Liver (tissue), 8 donors: ENCODE measurements at regions not wholly inside any gene's neighbourhood (a gene's known extent, or its start where the extent isn't known, plus 50 kb on each side); places are given as distances from the start of the nearest gene placed in this dataset.

Experiments used
- DNase-seq: peaks from one replicate; pipeline ENCODE4 v3.0.0-alpha.2; 2017; ENCODE audit warnings: low spot score
- H3K27ac ChIP-seq, 2 donors: one replicate each; pipeline ENCODE4 v1.7.0; 2013; ENCODE audit warnings: inconsistent platforms in 2 of 2, low read length in 2 of 2, control low read depth in 1 of 2, low read depth in 1 of 2, mild to moderate bottlenecking in 1 of 2
- H3K27me3 ChIP-seq, 4 donors: one replicate each; pipeline versions ENCODE4 v1.6.1 to v1.7.0; 2013; ENCODE audit warnings: low read length in 3 of 4, inconsistent platforms in 1 of 4, mild to moderate bottlenecking in 1 of 4, moderate library complexity in 1 of 4; ENCODE audit not compliant: control insufficient read depth in 4 of 4, insufficient read depth in 4 of 4
- H3K36me3 ChIP-seq, 4 donors: one replicate each; pipeline versions ENCODE4 v1.6.1 to v1.7.0; 2013; ENCODE audit warnings: low read length in 3 of 4, mild to moderate bottlenecking in 3 of 4, low read depth in 1 of 4, moderate library complexity in 1 of 4; ENCODE audit not compliant: control insufficient read depth in 4 of 4, insufficient read depth in 3 of 4
- H3K4me1 ChIP-seq, 4 donors: one replicate each; pipeline versions ENCODE4 v1.6.1 to v1.7.0; 2013; ENCODE audit warnings: low read length in 3 of 4, mild to moderate bottlenecking in 3 of 4, moderate library complexity in 1 of 4; ENCODE audit not compliant: control insufficient read depth in 4 of 4, insufficient read depth in 4 of 4
- H3K4me3 ChIP-seq, 3 donors: one replicate each; pipeline versions ENCODE4 v1.6.1 to v1.7.0; 2013; ENCODE audit warnings: low read length in 3 of 3, control low read depth in 1 of 3, low read depth in 1 of 3, mild to moderate bottlenecking in 1 of 3
- H3K9ac ChIP-seq, 2 donors: one replicate each; pipeline ENCODE4 v1.7.0; 2013; ENCODE audit warnings: low read length in 2 of 2, mild to moderate bottlenecking in 2 of 2, moderate library complexity in 2 of 2, control low read depth in 1 of 2, low read depth in 1 of 2
- H3K9me3 ChIP-seq, 4 donors: one replicate each; pipeline versions ENCODE4 v1.6.1 to v1.7.0; 2013; ENCODE audit warnings: low read length in 3 of 4; ENCODE audit not compliant: control insufficient read depth in 4 of 4
- FOXA1 ChIP-seq: IDR thresholded peaks from 2 replicates; pipeline ENCODE4 v1.6.1; 2016; ENCODE audit warnings: antibody characterized with exemption
- FOXA2 ChIP-seq: IDR thresholded peaks from 2 replicates; pipeline ENCODE4 v1.6.1; 2016; ENCODE audit warnings: antibody characterized with exemption
- GABPA ChIP-seq, 2 donors: IDR thresholded peaks in 1 of 2; conservative IDR thresholded peaks in 1 of 2; 2 replicates each; pipeline ENCODE4 v1.6.1; 2016; ENCODE audit warnings: antibody characterized with exemption in 2 of 2, mild to moderate bottlenecking in 1 of 2, moderate library complexity in 1 of 2
- HNF4A ChIP-seq, 2 donors: conservative IDR thresholded peaks; 2 replicates each; pipeline ENCODE4 v1.6.1; 2016; ENCODE audit warnings: antibody characterized with exemption in 2 of 2, mild to moderate bottlenecking in 2 of 2
- HNF4G ChIP-seq: IDR thresholded peaks from 2 replicates; pipeline ENCODE4 v1.6.1; 2016; ENCODE audit warnings: antibody characterized with exemption
- NR2F2 ChIP-seq: IDR thresholded peaks from 2 replicates; pipeline ENCODE4 v1.6.1; 2016; ENCODE audit warnings: antibody characterized with exemption
- RAD21 ChIP-seq, 2 donors: IDR thresholded peaks; 2 replicates each; pipeline ENCODE4 v1.6.1; 2016; ENCODE audit warnings: antibody characterized with exemption in 2 of 2, mild to moderate bottlenecking in 2 of 2
- RXRA ChIP-seq, 2 donors: IDR thresholded peaks; 2 replicates each; pipeline ENCODE4 v1.6.1; 2017 to 2018; ENCODE audit warnings: antibody characterized with exemption in 2 of 2, mild to moderate bottlenecking in 1 of 2
- SP1 ChIP-seq: IDR thresholded peaks from 2 replicates; pipeline ENCODE4 v1.6.1; 2018; ENCODE audit warnings: antibody characterized with exemption, mild to moderate bottlenecking
- TAF1 ChIP-seq: conservative IDR thresholded peaks from 2 replicates; pipeline ENCODE4 v1.6.1; 2016; ENCODE audit warnings: antibody characterized with exemption, mild to moderate bottlenecking
- WGBS: extraction: QIAGEN DNeasy Blood & Tissue Kit; methylation state at CpG from one replicate; pipeline ENCODE4 v1.1.7; 2013; 5-methylcytosine and 5-hydroxymethylcytosine counted together
- TF ChIP-seq, protein P1 (sequence below): fragments of 150-350 bp; IDR thresholded peaks from 2 replicates; pipeline ENCODE4 v1.5.1; 2017; ENCODE audit warnings: improper control_type of control experiment, low read depth, low read length; ENCODE audit not compliant: missing input control
- TF ChIP-seq, protein P2 (sequence below): IDR thresholded peaks from 2 replicates; pipeline ENCODE4 v1.6.1; 2016; ENCODE audit warnings: antibody characterized with exemption
- donor health status: healthy.
- donor health status: healthy.
- donor health status: healthy.
- donor health status: healthy.
- donor health status: healthy.

DNA sequence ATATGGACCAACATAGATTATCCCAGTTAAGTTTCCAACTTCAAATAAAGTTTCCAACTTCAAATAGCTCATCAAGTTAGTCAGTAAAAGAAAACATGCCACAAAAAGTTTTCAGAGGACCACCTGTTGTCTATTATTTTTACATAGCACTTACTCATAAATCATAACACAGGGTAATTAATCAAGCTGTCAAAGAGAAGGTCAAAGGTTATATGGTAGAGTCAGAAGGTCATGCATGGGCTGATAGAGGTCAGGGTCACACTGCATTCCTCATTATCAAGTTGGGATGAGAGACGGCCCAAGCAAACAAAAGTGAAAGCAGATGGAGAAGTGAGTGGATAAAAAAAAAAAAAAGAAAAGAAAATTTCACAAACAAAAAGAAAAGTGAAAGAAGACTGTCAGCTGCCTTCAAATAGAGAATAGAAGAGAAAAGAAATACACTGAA, 145.5 kb upstream of the POU5F2 start:
- Histone ChIP-seq H3K27me3 (no peaks in the 10 kb centered on the region), H3K9ac (no peak overlapping the region), H3K27ac (no peak overlapping the region), H3K4me3 (no peak overlapping the region), H3K9me3 (no peaks in the 10 kb centered on the region), H3K4me1 (peaks cover 2 to 18% (median 7%) of the 10 kb centered on the region in 4 donors), H3K36me3 (no peaks in the 10 kb centered on the region)
- DNase-seq = no peak
- 4% methylated on average over 1 of the region's 1 CpG for WGBS
- peak; percentile 99 for TF ChIP-seq NR2F2
- TF ChIP-seq SP1 = no peak
- TF ChIP-seq HNF4A (conservative IDR thresholded peaks at IDR 0.05) = peak in 1 of 2 donors; percentile 11

DNA sequence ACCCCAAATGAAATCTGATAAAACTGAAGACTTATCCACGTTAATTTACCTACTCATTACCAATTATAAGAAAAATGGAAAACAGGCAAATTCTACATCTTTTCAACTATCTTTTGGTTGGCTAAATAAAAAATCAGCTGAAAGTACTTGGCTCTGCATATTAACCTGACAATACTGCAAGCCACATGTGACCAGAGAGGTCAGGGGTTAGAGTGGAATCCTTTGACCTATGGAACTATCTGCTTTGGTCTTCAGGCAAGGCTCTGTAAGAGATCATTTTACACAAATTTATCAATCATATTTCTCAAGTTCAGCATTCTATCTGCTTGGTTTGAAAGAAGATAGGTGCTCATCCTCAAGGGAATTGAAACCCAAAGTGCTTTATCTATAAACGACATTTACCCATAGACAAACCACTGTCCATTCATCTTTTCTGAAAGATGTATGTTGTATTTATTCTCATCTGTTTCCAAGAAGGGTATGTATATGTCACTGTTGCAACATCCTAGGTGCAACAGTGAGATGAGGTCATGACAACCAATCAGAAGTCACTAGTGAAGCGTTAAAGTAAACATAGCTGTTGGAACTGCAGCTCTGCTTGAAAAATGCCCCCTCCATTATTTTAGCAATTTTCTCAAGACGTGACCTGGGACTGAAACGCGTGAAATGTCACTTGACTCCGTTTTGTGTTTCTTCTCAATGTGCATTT, 144.9 kb upstream of the POU5F2 start:
- H3K4me1 ChIP-seq = peaks cover 0 to 15% (median 5%) of the 10 kb centered on the region in 4 donors
- no peak overlapping the region for H3K9ac ChIP-seq
- TF ChIP-seq, protein P1, sequence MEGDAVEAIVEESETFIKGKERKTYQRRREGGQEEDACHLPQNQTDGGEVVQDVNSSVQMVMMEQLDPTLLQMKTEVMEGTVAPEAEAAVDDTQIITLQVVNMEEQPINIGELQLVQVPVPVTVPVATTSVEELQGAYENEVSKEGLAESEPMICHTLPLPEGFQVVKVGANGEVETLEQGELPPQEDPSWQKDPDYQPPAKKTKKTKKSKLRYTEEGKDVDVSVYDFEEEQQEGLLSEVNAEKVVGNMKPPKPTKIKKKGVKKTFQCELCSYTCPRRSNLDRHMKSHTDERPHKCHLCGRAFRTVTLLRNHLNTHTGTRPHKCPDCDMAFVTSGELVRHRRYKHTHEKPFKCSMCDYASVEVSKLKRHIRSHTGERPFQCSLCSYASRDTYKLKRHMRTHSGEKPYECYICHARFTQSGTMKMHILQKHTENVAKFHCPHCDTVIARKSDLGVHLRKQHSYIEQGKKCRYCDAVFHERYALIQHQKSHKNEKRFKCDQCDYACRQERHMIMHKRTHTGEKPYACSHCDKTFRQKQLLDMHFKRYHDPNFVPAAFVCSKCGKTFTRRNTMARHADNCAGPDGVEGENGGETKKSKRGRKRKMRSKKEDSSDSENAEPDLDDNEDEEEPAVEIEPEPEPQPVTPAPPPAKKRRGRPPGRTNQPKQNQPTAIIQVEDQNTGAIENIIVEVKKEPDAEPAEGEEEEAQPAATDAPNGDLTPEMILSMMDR = no peak
- TF ChIP-seq HNF4A (conservative IDR thresholded peaks at IDR 0.05) = peak in 1 of 2 donors; percentile 5
- H3K27ac ChIP-seq = no peak overlapping the region
- no peaks in the 10 kb centered on the region for H3K36me3 ChIP-seq
- no peaks in the 10 kb centered on the region for H3K9me3 ChIP-seq
- DNase-seq = no peak
- WGBS = 89% methylated on average over 7 of the region's 7 CpGs
- H3K27me3 ChIP-seq = no peaks in the 10 kb centered on the region
- H3K4me3 ChIP-seq = no peak overlapping the region

DNA sequence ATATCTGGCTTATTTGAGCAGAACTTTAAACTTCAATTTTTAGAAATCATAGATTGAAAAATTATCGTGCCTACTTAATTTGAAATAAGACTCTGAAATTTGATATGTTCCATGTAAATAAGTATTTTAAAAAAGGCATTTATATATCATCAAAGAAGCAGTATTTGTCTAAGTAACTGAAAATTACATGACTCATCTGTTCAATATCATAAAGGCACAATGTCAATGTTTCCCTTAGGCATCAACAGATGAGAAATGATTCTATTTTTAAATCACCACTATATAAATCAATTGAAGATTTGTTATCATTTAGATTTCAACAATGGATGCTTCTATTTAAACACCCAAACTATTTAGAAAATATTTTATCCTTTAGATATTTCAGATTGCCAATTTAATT, 142.9 kb upstream of the POU5F2 start:
- no peak overlapping the region for H3K9ac ChIP-seq
- H3K9me3 ChIP-seq = no peaks in the 10 kb centered on the region
- H3K36me3 ChIP-seq = no peaks in the 10 kb centered on the region
- WGBS = 99% methylated on average over 1 of the region's 1 CpG
- H3K4me1 ChIP-seq = peaks cover 0 to 15% (median 5%) of the 10 kb centered on the region in 4 donors
- DNase-seq = no peak
- H3K4me3 ChIP-seq = no peak overlapping the region
- H3K27me3 ChIP-seq = no peaks in the 10 kb centered on the region
- TF ChIP-seq FOXA2 (no peak), HNF4G (no peak), RXRA (IDR thresholded peaks at IDR 0.05) (no peak), RAD21 (IDR thresholded peaks at IDR 0.05) (no peak), TAF1 (no peak), SP1 (no peak), FOXA1 (no peak), GABPA (IDR thresholded peaks at IDR 0.05 in 1 of 2, conservative IDR thresholded peaks at IDR 0.05 in 1 of 2) (no peak), NR2F2 (no peak), HNF4A (conservative IDR thresholded peaks at IDR 0.05) (no peak)
- TF ChIP-seq, protein P2, sequence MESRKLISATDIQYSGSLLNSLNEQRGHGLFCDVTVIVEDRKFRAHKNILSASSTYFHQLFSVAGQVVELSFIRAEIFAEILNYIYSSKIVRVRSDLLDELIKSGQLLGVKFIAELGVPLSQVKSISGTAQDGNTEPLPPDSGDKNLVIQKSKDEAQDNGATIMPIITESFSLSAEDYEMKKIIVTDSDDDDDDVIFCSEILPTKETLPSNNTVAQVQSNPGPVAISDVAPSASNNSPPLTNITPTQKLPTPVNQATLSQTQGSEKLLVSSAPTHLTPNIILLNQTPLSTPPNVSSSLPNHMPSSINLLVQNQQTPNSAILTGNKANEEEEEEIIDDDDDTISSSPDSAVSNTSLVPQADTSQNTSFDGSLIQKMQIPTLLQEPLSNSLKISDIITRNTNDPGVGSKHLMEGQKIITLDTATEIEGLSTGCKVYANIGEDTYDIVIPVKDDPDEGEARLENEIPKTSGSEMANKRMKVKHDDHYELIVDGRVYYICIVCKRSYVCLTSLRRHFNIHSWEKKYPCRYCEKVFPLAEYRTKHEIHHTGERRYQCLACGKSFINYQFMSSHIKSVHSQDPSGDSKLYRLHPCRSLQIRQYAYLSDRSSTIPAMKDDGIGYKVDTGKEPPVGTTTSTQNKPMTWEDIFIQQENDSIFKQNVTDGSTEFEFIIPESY = no peak
- no peak overlapping the region for H3K27ac ChIP-seq
